Ascending aorta (tissue), 2 donors: ENCODE measurements at regions not wholly inside any gene's neighbourhood (a gene's known extent, or its start where the extent isn't known, plus 50 kb on each side); places are given as distances from the start of the nearest gene placed in this dataset.

Source experiments
- DNase-seq, 2 donors: peaks; one replicate each; pipeline ENCODE4 v3.0.0-alpha.2; 2019; ENCODE audit warnings: low spot score in 2 of 2
- H3K27ac ChIP-seq, 2 donors: fragments of 200-600 bp; sonication (generic); one replicate each; pipeline ENCODE4 v1.5.1; 2016 to 2017; ENCODE audit warnings: mild to moderate bottlenecking in 1 of 2
- H3K27me3 ChIP-seq: fragments of 200-600 bp; sonication (generic); one replicate; pipeline ENCODE4 v1.5.1; 2017
- H3K36me3 ChIP-seq, 2 donors: fragments of 200-600 bp; sonication (generic); one replicate each; pipeline ENCODE4 v1.5.1; 2016
- H3K4me1 ChIP-seq, 2 donors: fragments of 200-600 bp; sonication (generic); one replicate each; pipeline ENCODE4 v1.5.1; 2016 to 2017; ENCODE audit warnings: mild to moderate bottlenecking in 1 of 2
- H3K4me3 ChIP-seq, 2 donors: fragments of 200-600 bp; sonication (generic); one replicate each; pipeline ENCODE4 v1.5.1; 2016 to 2017; ENCODE audit warnings: mild to moderate bottlenecking in 1 of 2
- H3K9me3 ChIP-seq, 2 donors: fragments of 200-600 bp; sonication (generic); one replicate each; pipeline ENCODE4 v1.5.1; 2016
- intact Hi-C: fragments of 100-400 bp; cut with DNase I; formaldehyde crosslinking; loops from one replicate; pipeline ENCODE4 v1.15.1; 2023
- TF ChIP-seq, protein P1 (sequence below), 3 experiments: fragments of 200-600 bp in 2 of 3; fragments of 450-650 bp in 1 of 3; sonication (generic) in 2 of 3; IDR thresholded peaks; one replicate each; pipeline ENCODE4 v1.5.1; 2016 to 2019; ENCODE audit warnings: antibody characterized with exemption in 3 of 3, mild to moderate bottlenecking in 1 of 3, moderate library complexity in 1 of 3

DNA sequence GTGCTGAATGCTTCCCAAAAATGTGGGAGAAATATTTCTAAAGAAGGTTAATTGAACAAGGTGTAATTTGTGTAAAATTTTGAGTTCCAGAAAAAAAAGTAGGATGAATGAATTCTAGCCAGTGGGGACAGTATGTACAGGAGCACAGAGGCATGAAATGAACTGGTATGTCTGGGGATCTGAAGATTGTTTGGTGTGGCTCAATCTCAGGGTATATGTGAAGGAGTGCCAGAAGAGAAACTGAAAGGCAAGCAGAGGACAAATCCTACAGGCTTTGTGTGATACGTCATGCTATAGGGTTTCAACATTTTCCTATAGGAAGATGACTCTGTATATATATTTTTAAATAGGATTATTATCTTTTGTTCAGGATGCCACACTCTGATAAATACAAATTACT lies 126.9 kb downstream of the FAM181B start:
- TF ChIP-seq, protein P1, sequence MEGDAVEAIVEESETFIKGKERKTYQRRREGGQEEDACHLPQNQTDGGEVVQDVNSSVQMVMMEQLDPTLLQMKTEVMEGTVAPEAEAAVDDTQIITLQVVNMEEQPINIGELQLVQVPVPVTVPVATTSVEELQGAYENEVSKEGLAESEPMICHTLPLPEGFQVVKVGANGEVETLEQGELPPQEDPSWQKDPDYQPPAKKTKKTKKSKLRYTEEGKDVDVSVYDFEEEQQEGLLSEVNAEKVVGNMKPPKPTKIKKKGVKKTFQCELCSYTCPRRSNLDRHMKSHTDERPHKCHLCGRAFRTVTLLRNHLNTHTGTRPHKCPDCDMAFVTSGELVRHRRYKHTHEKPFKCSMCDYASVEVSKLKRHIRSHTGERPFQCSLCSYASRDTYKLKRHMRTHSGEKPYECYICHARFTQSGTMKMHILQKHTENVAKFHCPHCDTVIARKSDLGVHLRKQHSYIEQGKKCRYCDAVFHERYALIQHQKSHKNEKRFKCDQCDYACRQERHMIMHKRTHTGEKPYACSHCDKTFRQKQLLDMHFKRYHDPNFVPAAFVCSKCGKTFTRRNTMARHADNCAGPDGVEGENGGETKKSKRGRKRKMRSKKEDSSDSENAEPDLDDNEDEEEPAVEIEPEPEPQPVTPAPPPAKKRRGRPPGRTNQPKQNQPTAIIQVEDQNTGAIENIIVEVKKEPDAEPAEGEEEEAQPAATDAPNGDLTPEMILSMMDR (IDR thresholded peaks at IDR 0.05), result no peak
- Histone ChIP-seq H3K4me3 (no peak overlapping the region), H3K36me3 (no peaks in the 10 kb centered on the region), H3K27me3 (no peaks in the 10 kb centered on the region), H3K9me3 (no peaks in the 10 kb centered on the region), H3K27ac (no peak overlapping the region), H3K4me1 (no peaks in the 10 kb centered on the region)
- no peak for DNase-seq
- intact Hi-C loops, result no loop called here

DNA sequence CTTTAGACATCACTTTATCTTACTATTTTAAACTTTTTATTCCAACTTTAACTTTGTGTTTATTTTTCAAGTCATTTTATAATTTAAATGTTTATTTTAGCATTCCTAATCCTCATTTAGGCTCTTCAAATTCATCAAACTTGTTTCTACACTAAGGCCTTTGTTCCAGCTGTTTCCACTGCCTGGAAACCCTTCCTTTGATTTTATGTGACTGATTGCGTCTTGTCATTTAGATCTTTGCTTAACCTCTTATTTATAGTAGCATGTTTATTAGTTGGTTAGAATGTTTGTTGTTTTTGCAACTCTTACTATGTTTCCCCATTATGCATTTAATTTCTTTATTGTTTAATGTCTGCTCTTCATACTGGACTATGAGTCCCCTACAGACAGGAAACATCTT lies 132.0 kb downstream of the FAM181B start:
- H3K9me3 ChIP-seq, result no peaks in the 10 kb centered on the region
- intact Hi-C loops, result no loop called here
- no peaks in the 10 kb centered on the region for H3K27me3 ChIP-seq
- TF ChIP-seq, protein P1 (IDR thresholded peaks at IDR 0.05), result no peak
- H3K4me1 ChIP-seq, result no peaks in the 10 kb centered on the region
- no peak for DNase-seq
- H3K27ac ChIP-seq, result no peak overlapping the region
- H3K36me3 ChIP-seq, result no peaks in the 10 kb centered on the region
- no peak overlapping the region for H3K4me3 ChIP-seq

DNA sequence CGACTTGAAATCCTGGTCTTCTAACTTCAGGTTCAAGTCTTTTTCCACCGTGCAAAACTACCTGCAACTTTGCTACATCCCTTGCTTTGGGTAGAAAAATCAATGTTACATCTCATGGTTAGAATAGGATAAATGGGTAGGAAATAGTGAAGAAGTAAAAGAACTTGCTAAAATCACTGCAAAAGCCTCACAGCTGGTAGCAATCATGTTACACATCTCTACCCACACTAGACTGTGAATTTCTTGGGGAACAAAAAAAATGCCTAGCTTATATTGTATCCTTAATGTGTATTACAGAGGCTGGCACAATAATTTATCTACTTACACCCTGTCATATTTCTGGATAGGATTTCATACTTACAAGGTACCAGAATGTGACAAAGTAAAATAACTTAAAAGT lies 133.8 kb downstream of the FAM181B start:
- Histone ChIP-seq H3K9me3 (no peaks in the 10 kb centered on the region), H3K4me1 (no peaks in the 10 kb centered on the region), H3K27me3 (no peaks in the 10 kb centered on the region), H3K27ac (no peak overlapping the region), H3K36me3 (no peaks in the 10 kb centered on the region), H3K4me3 (no peak overlapping the region)
- TF ChIP-seq, protein P1 (IDR thresholded peaks at IDR 0.05), result no peak
- no peak for DNase-seq
- intact Hi-C loops, result no loop called here

GRCh38 chr11:82586581-82586980 lies 147.1 kb downstream of the FAM181B start:
- no peaks in the 10 kb centered on the region for H3K27me3 ChIP-seq
- no peaks in the 10 kb centered on the region for H3K4me1 ChIP-seq
- no peaks in the 10 kb centered on the region for H3K9me3 ChIP-seq
- DNase-seq, result no peak
- TF ChIP-seq, protein P1 (IDR thresholded peaks at IDR 0.05), result no peak
- no peaks in the 10 kb centered on the region for H3K36me3 ChIP-seq
- no peak overlapping the region for H3K4me3 ChIP-seq
- no peak overlapping the region for H3K27ac ChIP-seq
- intact Hi-C loops, result no loop called here

DNA sequence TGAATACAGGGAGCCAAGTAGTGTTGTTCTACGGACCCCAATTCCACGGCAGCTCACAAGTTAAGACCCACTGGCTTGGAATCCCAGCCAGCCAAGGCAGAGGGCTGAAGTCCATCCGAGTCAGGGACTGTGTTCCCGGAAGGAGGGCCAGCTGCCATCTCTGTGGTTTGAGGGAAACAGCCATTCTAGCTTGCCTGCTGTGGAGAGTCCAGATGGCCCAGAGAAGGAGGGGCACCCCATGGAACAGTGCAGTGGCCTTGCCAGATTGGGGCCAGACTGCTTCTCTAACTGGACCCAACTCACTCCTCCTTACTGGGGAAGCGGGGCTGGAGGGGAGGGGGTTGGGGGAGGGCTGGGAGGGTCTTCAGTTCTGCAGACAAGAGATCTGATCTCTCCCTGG lies 156.4 kb downstream of the FAM181B start:
- DNase-seq, result no peak

DNA sequence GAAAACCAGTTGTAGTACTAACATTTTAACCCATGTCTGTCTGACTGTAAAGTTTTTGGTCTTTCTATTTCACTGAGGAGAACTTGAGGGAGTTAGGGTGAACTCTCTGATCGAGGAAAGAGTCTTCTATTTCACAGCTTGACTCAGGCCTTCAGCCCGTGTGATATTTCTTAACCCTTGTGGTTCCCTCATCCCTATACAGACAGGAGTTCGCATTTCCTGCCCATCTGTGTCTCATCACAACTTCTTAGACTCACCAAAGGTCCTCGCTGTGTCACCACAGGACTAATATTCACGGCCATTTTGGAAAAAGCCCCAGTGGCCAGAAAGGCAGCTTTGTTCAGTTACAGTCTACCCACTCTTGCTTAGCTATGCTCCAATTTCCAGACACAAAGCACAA lies 172.8 kb downstream of the FAM181B start:
- Histone ChIP-seq H3K4me1 (no peaks in the 10 kb centered on the region), H3K9me3 (no peaks in the 10 kb centered on the region), H3K27me3 (no peaks in the 10 kb centered on the region), H3K4me3 (no peak overlapping the region), H3K27ac (no peak overlapping the region), H3K36me3 (no peaks in the 10 kb centered on the region)
- TF ChIP-seq, protein P1 (IDR thresholded peaks at IDR 0.05), result no peak
- DNase-seq, result no peak
- intact Hi-C loops, result no loop called here

More for the DNA sequence above, 156.4 kb downstream of the FAM181B start:
- H3K27me3 ChIP-seq, result no peaks in the 10 kb centered on the region
- H3K4me3 ChIP-seq, result no peak overlapping the region
- TF ChIP-seq, protein P1 (IDR thresholded peaks at IDR 0.05), result no peak
- H3K36me3 ChIP-seq, result no peaks in the 10 kb centered on the region
- H3K4me1 ChIP-seq, result no peaks in the 10 kb centered on the region
- no peak overlapping the region for H3K27ac ChIP-seq
- intact Hi-C loops, result no loop called here
- H3K9me3 ChIP-seq, result no peaks in the 10 kb centered on the region
